NCI-H2107 treated with DMSO at 0.1 percent for 48 hours (cell line): ENCODE measurements at regions not wholly inside any gene's neighbourhood (a gene's known extent, or its start where the extent isn't known, plus 50 kb on each side); places are given as distances from the start of the nearest gene placed in this dataset.
"Not testable (repeated sequence)": the region's sequence is repeated elsewhere in the genome, so short reads cannot be mapped to it uniquely, and the experiment has no call there.

Experiments
- DNase-seq: peaks from one replicate; lab custom pipeline; 2025; ENCODE audit not compliant: unreplicated experiment; lab: John Stamatoyannopoulos, UW

DNA sequence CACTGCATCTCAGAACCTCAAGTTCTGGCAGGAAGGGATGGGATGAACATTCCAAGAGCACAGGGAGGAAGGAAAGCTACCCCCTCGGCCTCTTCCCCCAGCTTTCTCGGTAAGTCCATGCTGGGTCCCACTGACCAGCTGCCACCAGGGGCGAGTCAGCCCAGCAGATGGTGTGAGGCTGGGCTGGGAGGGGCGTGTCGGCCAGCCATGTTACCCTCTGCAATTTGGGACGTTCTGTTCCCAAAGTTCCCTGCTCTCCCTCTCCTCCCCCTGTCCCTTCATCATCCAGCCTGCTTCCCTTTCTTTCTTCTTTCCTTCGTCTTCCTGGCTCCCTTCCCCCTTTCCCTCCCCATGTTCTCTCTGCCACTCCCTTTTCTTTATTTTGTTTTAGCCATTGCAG lies 74.3 kb upstream of the TNP1 start:
- DNase-seq = no peak

DNA sequence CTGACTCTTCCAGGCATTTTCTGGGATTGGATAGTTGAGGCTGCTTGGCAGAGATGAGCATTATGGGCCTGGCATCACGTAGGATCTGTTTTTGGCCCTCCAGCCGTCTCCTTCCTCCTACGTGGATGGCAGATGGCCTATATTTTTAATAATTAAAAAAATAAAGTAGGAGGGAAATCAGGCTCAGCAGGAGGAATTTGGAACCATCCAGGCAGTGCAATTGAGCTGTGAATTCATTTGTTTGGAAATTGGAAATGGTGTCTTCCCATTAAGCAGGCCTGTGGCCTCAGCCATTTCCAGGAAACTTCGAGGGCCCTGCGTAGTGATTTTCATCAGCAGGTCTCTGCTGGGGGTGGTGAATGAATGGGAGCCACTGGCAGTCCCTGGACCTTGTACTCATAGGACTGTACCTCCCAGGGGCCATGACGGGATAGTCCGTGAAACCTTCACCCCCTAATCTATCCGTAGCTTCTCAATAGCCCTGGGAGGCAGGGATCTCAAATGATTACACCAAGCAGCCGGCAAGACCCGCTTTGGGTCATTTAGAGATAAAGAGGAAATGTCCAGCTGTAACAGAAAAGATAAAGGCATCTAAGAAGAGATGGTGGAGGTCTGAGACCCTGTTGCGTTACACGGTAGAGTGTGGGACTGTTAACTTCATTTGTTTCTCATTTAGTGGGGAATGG lies 73.1 kb upstream of the TNP1 start:
- no peak for DNase-seq

DNA sequence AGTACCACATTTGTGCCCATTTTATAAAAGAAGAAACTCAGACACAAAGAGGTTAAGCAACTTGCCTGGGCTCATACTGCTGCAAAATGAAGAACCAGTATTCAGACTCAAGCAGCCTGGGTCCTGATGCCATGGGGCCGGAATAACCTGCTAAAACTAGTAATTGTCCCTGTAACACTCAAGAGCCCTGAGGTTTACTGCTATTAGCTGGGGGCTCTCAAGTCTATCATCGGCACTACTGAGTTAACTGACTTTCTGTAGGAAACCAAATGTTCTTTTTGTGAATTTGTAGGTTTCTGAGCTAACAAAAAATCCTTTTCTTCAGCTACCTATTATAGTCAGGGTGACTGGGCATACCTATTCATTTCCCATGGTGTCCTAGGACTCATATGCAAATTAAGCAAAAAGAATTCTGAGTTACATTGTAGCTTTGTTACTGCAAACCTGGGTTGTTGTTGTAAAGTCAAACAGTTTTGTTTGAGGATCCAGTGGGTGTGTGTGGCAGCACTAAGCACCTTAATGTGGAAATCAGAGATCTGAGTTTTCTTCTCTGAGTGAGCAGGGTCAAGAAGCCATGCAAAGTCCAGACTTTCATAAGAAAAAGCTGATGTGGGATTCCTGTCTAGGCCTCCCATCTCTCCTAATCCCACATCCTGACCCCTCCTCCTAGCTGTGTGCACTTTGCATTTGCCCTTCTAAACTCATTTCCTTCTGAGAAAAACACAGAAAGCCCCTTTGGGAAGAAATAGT lies 72.4 kb upstream of the TNP1 start:
- no peak for DNase-seq

DNA sequence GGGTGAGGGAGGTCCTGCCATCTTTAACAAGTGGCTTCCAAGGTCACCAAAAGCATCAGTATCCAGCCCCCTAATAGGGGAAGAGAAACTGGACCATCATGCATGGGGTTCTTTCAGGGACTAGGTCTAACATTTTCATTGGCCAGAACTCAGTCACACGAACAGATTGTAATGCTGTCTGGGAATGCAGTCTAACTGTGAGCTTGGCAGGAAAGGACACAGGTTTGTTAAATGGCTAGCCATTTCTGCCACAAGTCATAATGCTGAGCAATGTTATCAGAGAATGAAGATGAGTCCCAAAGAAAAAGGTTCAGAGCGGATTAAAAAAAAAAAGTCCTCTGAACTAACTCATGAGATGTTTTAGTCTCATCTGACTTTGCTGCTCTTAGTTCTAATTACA lies 70.9 kb upstream of the TNP1 start:
- DNase-seq = no peak

DNA sequence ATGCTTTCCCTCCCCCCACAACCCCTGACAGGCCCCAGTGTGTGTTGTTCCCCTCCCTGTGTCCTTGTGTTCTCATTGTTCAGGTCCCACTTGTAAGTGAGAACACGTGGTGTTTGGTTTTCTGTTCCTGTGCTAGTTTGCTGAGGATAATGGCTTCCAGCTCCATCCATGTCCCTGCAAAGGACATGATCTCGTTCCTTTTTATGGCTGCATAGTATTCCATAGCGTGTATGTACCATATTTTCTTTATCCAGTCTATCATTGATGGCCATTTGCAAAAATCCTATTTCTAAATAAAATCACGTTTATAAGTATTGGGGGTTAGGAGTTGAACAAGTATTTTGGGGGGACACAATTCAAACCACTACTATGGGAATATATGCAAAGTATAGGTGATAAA lies 69.5 kb upstream of the TNP1 start:
- not testable (repeated sequence) for DNase-seq

DNA sequence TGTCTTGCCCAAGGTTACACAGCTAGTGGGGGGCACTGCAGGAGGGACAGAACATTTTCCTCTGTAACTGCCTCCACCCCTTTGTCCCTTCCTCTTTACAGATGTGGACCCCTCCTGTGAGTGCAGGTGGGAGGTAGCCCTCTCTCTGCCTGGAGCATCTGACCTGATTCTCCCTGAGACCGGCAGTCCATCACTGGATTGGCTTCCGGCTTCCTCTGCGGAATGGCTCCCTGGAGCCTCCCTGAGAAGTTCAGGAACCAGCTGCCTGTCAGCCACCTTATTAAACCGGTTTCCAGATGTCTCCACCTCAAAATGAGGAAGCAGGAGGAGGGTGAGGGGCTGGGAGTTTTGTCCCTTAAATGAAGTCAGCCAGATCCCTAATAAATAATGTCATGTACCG lies 67.3 kb upstream of the TNP1 start:
- no peak for DNase-seq

DNA sequence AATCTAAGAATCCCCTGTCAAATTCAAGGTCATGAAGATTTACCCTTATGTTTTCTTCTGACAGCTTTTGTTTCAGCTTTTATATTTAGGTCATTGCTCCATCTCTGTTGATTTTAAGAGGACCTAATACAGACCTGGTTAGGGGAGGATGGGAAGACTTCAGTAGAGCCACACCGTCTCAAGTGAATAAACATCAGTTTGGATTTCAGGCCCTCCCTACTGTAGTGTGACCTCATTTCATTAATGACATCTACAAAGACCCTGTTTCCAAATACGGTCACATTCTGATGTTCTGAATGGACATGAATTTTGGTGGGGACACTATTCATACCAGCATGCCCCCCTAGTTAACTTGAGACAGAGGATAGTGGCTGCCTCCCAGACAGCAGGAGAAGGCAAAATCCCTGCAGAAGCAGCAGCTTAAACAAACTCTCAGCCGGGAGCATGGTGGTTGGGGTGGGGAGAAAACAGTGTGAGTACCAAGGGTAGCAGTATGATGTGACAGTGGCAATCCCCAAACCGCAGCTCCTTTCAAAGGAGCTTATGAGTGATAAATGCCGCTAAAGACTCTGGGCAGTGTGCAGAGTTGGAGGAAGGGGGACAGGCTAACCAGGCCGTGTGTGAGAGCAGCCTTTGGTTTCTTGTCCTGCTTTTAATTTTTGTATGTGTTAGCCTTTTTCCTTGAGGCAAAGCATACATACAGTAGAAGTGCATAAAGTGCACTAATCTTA lies 65.9 kb upstream of the TNP1 start:
- no peak for DNase-seq

DNA sequence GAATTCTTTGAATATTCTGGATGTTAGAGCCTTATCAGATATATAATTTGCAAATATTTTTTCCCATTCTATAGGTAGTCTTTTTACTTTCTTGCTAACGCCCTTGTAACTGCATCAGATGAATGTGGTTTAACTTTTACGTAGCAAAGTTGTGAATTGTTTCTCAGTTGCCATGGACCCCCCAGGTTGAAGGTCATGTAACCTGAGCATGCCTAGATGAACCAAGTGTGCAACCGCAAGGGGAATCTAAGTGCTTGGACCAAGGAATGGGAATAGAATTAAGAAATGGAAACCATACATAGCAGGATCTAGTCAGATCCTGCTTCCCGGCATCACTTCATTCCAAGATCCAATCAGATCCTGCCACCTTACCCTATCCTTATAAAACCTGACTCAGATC lies 65.1 kb upstream of the TNP1 start:
- no peak for DNase-seq

DNA sequence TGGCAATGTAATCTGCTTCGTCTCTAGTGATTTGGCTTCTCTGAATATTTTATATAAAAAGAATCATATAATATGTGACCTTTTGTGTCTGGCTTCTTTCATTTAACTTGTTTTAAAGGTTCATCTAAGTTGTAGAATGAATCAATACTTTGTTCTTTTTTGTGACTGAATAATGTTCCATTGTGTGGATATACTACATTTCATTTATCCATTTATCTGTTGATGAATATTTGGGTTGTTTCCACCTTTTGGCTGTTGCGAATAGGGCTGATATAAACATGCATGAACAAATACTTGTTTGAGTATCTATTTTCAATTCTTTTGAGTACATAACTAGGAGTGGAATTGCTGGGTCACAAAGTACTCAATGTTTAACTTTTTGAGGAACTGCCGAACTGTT lies 63.8 kb upstream of the TNP1 start:
- no peak for DNase-seq

DNA sequence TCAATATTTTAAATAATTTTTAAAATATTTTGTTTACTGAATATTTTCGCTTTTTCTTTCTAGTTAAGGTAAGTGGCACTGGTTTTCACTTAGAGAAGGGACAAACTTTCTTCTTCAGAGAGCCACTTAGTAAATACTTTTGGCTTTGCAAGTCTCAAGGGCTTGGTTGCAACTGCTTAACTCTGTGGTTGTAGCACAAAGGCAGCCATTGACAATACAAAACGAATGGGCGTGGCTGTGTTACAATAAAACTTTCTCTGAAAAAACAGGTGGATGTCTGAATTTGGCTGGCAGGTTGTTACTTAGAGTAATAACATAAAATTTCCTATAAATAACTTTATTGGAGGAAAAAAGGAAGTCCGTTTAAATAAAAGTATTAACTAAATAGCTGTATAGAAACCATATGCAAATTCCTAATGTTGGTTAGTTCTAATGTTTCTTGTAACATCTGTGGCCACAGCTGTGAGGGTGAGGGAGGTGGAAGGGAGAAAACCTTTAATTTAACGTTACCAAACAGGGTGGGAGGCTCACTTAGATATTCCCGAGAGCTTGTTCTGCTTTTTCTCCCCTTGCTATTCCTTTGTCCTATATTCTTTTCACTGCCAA lies 62.4 kb upstream of the TNP1 start:
- no peak for DNase-seq

DNA sequence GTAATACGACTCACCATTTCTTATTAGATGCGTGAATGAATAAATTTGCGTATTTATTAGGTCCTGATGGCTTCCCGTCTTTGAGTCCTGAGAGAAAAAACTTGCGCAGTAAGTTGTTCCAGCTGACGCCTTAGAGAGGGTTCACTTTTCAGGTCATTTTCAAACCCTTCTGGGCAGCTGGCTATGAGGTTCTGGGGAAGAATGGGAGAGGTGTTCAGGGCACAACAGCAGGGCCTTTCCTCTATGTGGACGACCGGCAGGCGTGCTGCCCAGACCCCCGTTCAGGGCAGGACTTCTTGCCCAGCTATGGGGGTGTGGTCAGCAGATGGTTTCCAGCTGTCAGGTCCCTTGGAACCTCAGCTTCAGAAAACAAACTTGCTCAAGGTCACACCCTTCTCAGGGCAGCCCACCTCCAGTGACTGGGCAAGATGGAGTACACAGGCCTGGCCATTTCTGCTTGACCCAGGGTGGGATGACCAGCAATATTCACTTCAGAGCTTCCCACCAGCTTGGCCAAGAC lies 61.1 kb upstream of the TNP1 start:
- no peak for DNase-seq

DNA sequence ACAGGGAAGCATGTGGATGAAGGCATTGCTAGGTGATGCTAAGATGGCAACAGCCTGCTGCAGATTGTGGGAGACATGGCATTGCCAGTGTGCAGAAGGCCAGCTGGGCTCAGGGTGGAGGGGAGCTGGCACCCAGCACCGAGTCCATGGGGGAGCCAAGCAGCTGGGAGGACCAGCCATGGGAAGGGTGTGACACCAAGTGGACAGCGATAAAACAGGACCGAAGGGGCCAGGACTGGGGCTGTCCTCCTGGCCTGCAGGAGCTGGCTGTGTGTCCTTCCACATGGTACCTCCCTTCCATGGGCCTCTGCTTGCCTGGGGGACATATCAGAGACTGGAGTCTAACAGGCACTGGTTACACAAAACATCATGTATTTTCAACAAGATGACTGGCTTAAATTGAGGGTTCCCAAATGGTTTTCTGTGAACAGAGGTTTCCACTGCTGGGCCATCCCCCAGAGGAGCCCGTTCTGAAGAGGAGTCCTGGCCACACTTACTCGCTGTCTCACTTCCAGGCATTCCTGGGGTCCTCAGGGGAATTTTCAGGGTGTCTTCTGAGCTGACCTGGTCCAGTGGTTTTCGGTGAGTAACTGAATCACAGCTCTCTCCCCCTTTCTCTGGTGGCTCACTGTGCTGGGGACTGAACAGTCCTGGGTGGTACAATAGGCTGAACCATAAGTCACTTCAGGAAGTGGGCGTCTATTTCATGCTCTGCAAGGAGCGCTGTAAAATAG lies 60.4 kb upstream of the TNP1 start:
- DNase-seq = no peak

DNA sequence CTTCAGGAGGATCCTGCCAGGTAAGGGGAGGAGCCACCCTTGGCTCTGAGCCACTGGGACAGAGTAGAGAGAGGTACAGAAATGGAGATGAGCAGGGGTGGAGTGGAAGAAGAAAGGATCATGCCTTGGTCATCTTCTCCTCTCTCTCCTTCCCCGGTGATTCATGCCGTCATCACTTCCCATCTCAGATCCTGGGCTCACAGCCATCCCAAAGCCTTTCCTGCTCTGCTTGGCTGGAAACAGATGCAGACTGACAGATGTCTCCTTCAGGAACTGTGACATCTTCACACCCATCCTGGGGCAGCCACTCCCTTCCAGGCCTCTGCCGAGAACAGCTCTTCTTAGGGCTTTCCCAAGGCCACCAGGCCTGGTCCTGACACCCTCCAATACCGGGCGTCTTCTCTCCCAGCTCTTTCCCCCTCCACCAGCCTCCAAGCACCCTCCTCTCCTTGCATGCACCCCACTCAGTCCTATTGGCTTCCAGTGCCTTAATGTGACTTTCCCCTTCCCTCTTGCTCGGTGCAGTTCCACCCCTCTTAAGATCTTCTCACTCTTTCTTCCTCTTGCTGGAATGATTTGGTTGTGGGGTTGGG lies 58.3 kb upstream of the TNP1 start:
- DNase-seq = no peak

DNA sequence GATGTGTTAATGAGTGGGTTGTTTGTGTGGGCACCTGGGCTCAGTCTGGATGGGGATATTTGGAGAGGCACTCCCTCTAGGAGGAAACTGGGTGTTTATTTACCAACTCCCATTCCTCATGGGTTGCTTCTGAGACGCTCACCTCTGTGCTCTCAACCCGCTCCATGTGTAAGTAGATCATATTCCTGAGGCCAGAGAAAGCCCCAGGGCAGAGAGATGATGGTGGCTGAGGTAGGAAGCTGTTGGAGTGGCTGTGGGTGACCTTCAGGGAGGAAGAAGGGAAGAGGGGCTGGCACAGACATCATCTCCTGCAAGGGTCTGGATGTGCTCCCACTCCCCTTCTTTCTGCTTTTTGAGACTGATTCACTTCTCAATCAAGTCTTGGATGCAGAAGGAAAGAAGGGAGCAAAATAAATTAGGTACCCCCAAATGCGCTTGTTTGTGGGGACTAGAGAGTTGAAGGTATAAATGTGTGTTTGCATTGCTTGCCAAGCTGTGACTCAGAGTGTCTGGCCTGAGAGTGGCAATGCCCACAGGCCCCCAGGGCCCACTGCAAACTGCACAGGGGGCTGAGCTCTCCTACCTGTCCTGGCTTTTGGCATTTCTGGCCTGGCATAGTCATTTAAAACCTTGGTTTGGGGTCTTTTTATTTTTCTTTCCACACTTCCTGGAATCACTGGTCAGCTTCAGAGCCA lies 57.2 kb upstream of the TNP1 start:
- no peak for DNase-seq

DNA sequence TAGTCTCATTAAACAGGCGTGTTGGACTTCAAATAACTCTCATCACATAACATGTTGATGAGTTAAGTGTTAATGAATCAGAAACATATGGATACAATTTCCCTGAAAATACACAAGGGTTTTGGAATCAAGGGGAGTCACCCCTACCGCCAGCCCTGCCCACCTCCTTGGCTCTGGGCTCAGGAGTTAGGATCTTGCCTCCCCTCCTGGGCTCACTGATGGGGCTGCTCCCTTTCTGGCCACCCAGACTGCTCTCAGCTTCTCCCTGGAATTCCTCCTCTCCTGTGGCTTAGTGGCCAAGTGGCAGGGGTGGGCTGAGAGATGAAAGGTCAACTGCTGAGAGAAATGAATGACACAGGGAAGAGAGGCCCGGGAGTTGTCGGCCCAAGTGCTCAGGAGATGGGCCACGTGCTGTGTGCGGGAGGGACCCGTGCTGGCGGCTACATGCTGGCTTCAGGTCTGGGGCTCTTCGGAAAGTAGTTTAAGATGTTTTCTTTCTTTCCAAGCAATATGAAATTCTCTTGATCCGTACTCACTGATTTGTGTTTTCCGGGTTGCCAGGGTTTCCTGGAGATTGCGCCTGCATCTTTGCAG lies 55.8 kb upstream of the TNP1 start:
- DNase-seq = no peak

DNA sequence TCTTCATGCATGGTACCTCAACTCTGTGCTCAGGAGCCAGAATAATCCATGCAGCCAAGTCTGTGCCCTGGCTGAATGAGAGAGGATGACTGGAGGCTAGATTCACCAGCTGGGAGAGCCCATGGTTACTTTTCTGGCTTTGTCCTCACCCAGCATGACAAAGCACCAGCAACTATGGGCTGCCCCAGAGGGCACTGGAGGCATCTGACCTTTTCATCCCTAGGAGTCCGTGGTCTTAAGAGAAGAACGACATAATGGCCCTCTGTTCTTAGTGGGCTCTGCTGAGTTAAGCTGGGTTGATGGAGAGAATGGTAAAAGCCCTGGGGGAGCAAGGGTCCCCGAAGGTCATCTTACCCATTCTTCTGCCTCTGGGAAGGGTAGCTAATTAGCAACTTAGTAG lies 54.6 kb upstream of the TNP1 start:
- DNase-seq = no peak

DNA sequence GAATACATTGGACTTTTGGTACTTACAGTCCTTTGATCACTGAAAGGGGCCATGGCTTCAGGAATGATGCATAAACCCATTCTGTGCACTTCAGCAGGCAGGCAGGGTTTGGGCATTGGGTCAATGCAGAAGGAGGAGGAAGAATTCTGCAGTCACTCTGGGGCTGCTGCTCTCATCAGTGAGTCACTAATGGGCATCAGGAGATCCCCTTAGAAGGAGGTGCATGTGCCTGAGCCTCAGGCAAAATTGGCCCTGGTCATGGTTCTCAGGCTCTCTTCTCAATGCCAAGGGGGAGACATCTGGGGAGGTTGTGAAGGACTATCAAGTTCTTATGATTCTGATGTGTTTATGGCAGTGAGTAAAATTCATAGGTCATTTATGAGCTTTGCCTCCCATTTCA lies 52.0 kb upstream of the TNP1 start:
- no peak for DNase-seq

DNA sequence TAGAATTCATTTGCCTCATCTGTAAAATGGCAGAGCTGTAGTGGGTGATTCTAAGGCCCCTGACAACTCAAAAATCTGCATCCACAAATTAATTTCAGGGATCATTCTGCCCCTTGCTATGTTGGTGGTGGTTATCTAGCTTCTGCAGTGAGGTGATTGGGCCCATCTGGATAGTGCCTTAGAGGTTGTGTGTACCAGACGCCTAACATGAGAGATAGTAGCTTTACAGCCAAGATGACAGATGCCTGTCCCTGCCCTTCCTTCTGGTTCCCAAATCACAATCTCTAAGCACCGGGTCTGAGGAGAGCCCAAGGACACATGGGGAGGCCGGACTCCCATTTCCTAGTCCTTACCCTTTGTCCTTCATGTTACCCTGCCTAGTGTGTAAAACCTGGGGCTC lies 51.1 kb upstream of the TNP1 start:
- DNase-seq = no peak

DNA sequence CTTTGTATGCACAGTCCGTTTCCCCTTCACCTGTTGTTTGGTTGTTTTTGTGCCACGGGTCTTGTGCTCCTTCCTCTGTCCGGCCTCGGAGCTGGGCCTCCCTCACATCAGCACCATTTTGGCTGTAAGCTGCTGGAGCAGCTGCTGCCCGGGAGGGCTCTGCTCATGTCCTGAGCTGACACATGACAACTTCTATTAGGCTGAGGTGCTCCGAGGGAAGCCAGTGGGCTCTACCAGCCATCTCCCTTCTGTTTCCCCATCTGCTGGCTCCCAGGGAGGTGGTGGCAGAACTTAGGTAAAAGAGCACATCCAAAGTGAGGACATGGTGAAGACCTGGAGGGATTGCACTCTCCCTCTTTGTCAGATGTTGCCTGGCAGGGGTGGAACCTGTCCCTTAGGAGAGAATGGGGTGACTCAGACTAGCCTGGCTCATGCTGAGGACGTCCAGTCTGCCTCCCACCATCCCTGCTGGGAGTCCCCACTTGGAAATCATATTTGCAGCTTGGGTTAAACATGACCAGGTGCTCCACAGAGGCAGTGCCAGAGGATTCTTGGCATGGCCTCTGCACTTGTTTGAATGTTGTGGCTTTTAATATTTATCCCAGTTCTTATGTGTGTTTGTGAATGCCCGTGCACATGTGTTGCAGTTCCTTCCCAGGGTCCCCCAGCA lies 49.8 kb upstream of the TNP1 start:
- no peak for DNase-seq
